ENCODE measurements at regions not wholly inside any gene's neighbourhood (a gene's known extent, or its start where the extent isn't known, plus 50 kb on each side); places are given as distances from the start of the nearest gene placed in this dataset.
"Not testable (repeated sequence)": the region's sequence is repeated elsewhere in the genome, so short reads cannot be mapped to it uniquely, and the experiment has no call there.

DNA sequence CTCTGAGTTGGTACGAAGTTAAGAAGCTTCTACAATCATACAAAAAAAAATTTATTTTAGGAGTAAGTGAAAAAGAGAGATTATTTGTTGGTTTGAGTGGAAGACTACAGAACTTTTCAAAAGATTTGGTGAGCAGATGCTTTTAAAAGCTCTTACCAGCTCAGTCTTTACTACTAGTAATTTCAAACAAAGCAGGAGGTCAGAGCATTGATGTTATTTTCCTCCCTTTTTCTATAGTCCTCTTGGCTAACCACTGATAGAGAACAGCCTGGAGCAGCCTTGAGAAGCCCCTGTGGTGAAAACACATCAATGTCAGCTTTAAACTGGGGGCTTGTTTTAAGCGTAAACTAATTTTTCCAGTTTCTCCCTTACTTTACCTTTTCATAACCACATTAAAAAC, 559.3 kb upstream of the CDH2 start:
- no peak overlapping the region for H3K4me3 ChIP-seq (ENCODE audit: low read depth, low read length)
- TF ChIP-seq CTCF (IDR thresholded peaks at IDR 0.05; ENCODE audit: insufficient read depth, low read length) = no peak
- DNase-seq (ENCODE audit: low read depth) = no peak

GRCh38 chr18:28735731-28736130, 558.8 kb upstream of the CDH2 start:
- DNase-seq (ENCODE audit: low read depth) = peak; percentile 97
- TF ChIP-seq CTCF (IDR thresholded peaks at IDR 0.05; ENCODE audit: insufficient read depth, low read length) = no peak
- H3K4me3 ChIP-seq (ENCODE audit: low read depth, low read length) = no peak overlapping the region

DNA sequence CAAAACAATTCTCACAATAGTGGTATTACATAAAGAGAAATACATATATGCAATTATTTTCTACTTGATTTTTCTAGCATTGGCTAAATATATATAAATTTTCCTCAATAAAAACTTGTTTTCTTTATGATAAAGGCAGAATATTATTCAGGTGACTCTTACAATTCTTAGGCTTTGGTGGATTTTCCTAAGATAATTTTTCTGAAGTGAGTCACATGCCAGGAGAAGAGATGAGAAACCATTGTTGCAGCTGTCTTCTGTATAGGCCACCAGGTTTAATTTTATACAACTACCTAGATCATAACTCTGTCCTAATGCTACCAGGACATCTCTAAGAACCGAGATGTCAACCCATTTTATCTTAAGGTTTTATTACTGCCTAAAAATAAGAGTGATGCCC, 552.4 kb upstream of the CDH2 start:
- H3K4me3 ChIP-seq (ENCODE audit: low read depth, low read length) = no peak overlapping the region
- TF ChIP-seq CTCF (IDR thresholded peaks at IDR 0.05; ENCODE audit: insufficient read depth, low read length) = no peak
- DNase-seq (ENCODE audit: low read depth) = peak; percentile 53

DNA sequence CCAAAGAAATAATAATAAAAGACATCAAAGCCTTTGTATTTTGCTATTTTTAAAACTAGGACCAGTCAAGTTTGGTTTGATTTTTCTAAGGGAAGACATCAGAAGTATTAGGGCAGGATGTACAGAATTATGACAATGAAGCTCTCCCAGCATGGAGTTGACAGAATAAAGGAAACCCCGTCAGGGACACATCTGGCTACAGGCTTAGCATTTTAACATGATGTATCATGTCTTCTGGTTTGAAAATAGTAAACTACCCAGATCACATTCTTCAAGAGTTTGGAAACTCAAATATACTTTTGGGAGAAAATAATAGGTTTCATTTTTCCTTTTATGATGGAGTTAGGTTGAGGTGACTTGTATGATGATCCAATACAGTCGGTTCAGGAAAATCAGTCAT, 552.0 kb upstream of the CDH2 start:
- H3K4me3 ChIP-seq (ENCODE audit: low read depth, low read length) = no peak overlapping the region
- no peak for TF ChIP-seq CTCF (IDR thresholded peaks at IDR 0.05; ENCODE audit: insufficient read depth, low read length)
- DNase-seq (ENCODE audit: low read depth) = peak; percentile 43

DNA sequence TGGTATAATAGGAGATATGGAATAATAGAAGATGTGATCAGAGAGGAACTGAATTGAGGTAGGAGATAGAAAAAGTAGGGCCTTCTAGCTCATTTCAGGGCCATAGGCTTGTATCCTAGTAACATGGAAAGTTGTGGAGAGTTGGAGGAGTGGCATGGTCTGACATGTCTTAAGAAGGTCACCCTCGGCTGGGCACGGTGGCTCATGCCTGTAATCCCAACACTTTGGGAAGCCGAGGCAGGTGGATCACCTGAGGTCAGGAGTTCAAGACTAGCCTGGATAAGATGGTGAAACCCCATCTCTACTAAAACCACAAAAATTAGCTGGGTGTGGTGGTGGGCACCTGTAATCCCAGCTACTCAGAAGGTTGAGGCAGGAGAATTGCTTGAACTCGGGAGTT, 550.3 kb upstream of the CDH2 start:
- not testable (repeated sequence) for DNase-seq (ENCODE audit: low read depth)

DNA sequence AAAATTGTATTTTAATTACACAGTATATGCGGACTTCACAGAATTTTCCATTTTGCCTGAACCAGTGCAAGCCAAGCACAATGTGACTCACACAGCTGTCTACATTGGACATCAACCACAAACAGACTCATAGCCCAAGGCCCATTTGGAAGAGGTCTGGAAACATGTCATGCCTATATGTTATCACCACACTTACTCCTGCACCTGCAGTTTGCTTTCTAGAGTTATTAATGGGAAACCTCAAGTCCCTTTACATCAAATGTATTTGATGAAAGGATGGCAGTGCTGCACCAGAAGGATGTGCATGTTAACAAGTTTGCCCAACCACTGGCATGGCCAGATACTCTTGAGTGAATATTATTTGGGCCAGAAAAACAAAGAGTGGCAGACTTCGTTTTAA, 548.9 kb upstream of the CDH2 start:
- no peak for DNase-seq (ENCODE audit: low read depth)
- H3K4me3 ChIP-seq (ENCODE audit: low read depth, low read length) = no peak overlapping the region
- no peak for TF ChIP-seq CTCF (IDR thresholded peaks at IDR 0.05; ENCODE audit: insufficient read depth, low read length)

More for the DNA sequence above, 550.3 kb upstream of the CDH2 start:
- not testable (repeated sequence) for H3K4me3 ChIP-seq (ENCODE audit: low read depth, low read length)

GRCh38 chr18:28723506-28723905, 546.6 kb upstream of the CDH2 start:
- TF ChIP-seq CTCF (IDR thresholded peaks at IDR 0.05; ENCODE audit: insufficient read depth, low read length) = no peak
- no peak for DNase-seq (ENCODE audit: low read depth)
- no peak overlapping the region for H3K4me3 ChIP-seq (ENCODE audit: low read depth, low read length)
